ACHN (cell line): ENCODE measurements at regions not wholly inside any gene's neighbourhood (a gene's known extent, or its start where the extent isn't known, plus 50 kb on each side); places are given as distances from the start of the nearest gene placed in this dataset.

ENCODE experiments used
- DNase-seq: peaks from one replicate; pipeline ENCODE4 v3.0.0-alpha.2; 2015
- in situ Hi-C: cut with HindIII; loops from 2 replicates; pipeline ENCODE4 v1.10.0; 2017; ENCODE audit warnings: low sequenced_read_pairs, low pct_ligation_motif_present, low pct_unique_long_range_greater_than_20kb

- no peak for DNase-seq
- in situ Hi-C loops = no loop called here
Observed at GRCh38 chr2:128809880-128810279, 491.2 kb upstream of the HS6ST1 start.

- DNase-seq = no peak
- in situ Hi-C loops = no loop called here
Observed at GRCh38 chr2:128812183-128812940, 493.7 kb upstream of the HS6ST1 start.

- in situ Hi-C loops = no loop called here
- DNase-seq = no peak
Observed at GRCh38 chr2:128813352-128814034, 494.8 kb upstream of the HS6ST1 start.

GRCh38 chr2:128815248-128815647 lies 496.6 kb upstream of the HS6ST1 start:
- no peak for DNase-seq
- in situ Hi-C loops = no loop called here

GRCh38 chr2:128817171-128817570 lies 498.5 kb upstream of the HS6ST1 start:
- DNase-seq = no peak
- in situ Hi-C loops = no loop called here

- in situ Hi-C loops = no loop called here
- no peak for DNase-seq
Observed at GRCh38 chr2:128817813-128818212, 499.1 kb upstream of the HS6ST1 start.

GRCh38 chr2:128818248-128818647 lies 499.6 kb upstream of the HS6ST1 start:
- DNase-seq = no peak
- in situ Hi-C loops = no loop called here

- in situ Hi-C loops = no loop called here
- no peak for DNase-seq
Observed at GRCh38 chr2:128818704-128819491, 500.2 kb upstream of the HS6ST1 start.

GRCh38 chr2:128820452-128820851 lies 501.8 kb upstream of the HS6ST1 start:
- DNase-seq = no peak
- in situ Hi-C loops = no loop called here

- DNase-seq = no peak
- in situ Hi-C loops = no loop called here
Observed at GRCh38 chr2:128821010-128821409, 502.3 kb upstream of the HS6ST1 start.

GRCh38 chr2:128832946-128833663 lies 514.4 kb upstream of the HS6ST1 start:
- in situ Hi-C loops = no loop called here
- DNase-seq = no peak

- DNase-seq = no peak
- in situ Hi-C loops = no loop called here
Observed at GRCh38 chr2:128833664-128834027, 515.0 kb upstream of the HS6ST1 start.

GRCh38 chr2:128834207-128834879 lies 515.7 kb upstream of the HS6ST1 start:
- DNase-seq = no peak
- in situ Hi-C loops = no loop called here

GRCh38 chr2:128834880-128835252 lies 516.2 kb upstream of the HS6ST1 start:
- in situ Hi-C loops = no loop called here
- DNase-seq = no peak

GRCh38 chr2:128835342-128835855 lies 516.7 kb upstream of the HS6ST1 start:
- in situ Hi-C loops = no loop called here
- DNase-seq = no peak

GRCh38 chr2:128835974-128836373 lies 517.3 kb upstream of the HS6ST1 start:
- DNase-seq = no peak
- in situ Hi-C loops = no loop called here

- in situ Hi-C loops = no loop called here
Observed at GRCh38 chr2:128836559-128837100, 518.0 kb upstream of the HS6ST1 start.

GRCh38 chr2:128838244-128838643 lies 519.6 kb upstream of the HS6ST1 start:
- no peak for DNase-seq
- in situ Hi-C loops = no loop called here

More at GRCh38 chr2:128836559-128837100, 518.0 kb upstream of the HS6ST1 start:
- no peak for DNase-seq
